ENCODE measurements at regions not wholly inside any gene's neighbourhood (a gene's known extent, or its start where the extent isn't known, plus 50 kb on each side); places are given as distances from the start of the nearest gene placed in this dataset.

DNA sequence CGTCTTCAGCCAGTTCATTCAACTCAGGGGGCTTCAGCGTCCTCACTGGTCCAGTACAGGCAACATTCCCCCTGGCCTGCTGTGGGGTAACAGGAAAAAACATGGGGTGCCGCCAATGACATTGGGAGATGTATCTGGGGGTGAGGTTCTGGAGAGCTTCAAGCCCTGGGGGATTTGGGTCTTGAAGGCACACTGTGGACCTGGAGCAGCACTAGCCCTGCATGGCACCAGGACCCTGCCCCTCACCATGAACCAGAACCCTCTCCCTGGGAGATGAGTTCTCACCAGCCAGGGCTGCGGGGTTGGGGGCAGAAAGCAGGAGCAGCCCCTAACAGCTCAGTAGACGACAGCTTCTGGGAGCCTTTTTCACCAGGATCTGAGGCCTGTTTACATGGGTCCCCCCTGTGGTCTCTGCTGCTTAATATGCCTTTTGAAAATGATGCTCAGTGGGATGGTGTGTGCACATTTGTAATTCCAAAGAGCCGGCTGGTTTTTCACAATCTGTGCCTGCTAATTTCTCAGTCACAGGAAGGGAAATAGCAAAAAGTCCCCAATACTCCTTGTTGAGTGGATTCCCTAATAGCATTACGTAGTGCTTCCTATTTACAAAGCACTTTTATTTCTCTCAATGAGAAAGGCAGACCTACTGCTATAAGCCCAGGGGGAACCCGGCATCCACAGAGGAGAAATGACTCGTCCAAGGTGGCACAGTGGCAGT, 509.5 kb downstream of the RPS24 start:
- DNase-seq (ENCODE audit: low read depth), result no peak

DNA sequence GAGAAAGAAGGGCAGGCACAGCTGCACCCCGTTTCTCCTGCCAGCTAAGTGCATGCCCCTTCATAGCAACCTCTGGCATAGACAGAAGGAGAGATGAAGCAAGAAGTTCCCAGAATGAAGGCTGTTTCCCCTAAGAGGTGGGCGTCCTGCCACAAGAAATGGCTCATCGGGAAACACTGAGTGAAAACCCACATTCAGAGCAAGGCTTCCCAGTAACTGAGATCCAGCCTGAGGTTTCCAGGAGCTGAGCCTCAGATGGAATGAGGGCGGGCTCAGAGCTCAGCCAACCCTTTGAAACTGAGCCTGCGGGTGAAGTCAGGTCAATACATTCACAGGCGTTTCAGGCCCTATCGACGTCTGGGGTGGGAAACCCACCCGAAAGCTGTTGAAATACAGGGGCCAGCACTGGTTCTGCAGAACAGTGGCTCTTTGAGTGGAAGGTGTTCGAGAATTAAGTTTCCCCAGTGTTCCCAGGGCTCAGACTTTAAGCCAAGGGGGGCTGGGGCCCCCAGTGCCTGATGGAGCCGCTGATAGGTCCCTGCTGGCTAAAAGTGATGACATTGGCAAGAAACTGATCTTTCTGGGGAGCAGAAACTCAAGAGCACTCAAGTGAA, 510.2 kb downstream of the RPS24 start:
- DNase-seq (ENCODE audit: low read depth), result peak; percentile 85

DNA sequence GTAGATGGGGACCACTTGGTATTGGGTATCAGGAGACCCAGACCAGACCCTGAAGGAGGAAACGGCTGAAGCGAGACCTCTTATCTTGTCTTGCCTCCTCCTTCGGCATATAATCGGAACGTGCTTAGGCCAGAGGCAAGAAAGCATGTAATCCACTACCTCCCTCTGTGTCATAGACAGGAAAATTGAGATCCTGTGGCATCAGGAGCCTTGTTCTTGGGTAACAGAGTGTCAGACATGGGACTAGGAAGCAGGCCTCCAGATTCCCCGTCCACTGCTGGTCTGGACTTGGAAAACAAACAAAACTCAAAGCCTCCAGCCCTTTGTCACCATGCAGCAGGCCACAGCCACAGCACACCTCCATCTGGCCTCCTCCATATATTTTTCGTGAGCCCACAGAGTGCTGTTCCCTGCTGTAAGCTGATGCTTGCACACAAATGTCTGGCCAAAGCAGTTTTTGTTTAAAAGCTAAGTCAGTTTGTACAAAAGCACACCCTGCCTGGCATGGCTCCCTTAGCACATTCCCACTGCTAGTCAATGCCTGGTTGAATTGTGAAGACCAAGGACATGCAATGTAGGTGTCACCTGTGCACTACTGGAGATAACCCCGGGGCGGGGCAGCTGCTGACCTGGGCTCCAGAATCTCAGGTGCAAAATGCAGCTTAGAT, 510.9 kb downstream of the RPS24 start:
- no peak for DNase-seq (ENCODE audit: low read depth)

DNA sequence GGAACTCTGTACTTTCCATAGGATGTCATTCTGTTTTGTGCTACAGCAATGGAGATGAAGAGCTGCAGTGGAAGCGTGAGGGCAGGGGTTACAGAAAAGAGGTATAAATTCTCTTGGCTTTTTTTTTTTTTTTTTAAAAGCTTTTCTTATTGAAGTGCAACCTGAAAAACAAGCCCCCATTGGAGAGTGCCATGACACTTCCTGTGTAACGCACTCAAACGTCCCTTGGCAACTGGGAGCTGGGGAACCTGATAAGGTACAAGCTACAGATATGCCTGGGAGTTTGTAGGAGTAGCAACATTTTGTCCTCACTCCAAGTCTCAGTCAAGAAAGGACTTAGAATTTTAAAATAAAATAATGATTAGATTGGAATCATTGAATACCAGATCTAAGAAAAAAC, 512.1 kb downstream of the RPS24 start:
- DNase-seq (ENCODE audit: low read depth), result no peak

DNA sequence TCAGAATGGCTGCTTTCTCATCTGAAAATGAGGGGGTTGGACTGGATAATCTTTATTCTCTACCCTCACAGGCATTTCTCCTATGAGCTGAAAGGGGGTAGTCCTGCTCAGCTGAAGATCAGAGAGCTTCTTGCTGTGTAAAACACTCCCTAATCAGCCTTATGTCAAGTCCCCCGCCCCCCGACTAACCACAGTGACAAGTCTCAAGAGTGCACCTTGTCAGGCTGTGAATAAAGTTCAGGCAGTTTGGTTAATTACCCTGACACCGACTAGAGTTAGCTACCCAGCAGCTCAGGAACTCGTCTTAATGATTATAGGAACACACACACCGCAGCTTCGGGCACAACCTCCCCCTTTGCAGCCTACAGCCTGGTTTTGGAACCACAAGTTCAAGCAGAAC, 513.7 kb downstream of the RPS24 start:
- DNase-seq (ENCODE audit: low read depth), result no peak

DNA sequence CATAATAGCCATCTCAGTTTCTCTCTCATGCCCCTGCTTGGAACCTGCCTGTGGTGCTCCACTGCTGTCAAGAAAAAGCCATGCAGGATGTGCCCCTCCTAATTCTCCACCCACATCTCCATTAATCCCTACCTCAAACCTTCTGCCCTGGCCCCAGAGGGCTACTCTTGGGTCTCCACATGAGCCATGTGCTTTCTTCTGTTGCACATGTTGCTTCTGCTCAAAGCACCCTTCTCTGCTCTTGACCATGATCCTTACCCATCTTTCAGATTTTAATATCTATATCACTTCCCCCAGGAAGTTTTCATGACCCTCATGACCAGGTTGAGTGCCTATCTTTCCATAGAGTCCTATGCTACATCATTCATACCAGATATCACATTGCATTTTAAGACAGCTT, 514.2 kb downstream of the RPS24 start:
- DNase-seq (ENCODE audit: low read depth), result no peak

DNA sequence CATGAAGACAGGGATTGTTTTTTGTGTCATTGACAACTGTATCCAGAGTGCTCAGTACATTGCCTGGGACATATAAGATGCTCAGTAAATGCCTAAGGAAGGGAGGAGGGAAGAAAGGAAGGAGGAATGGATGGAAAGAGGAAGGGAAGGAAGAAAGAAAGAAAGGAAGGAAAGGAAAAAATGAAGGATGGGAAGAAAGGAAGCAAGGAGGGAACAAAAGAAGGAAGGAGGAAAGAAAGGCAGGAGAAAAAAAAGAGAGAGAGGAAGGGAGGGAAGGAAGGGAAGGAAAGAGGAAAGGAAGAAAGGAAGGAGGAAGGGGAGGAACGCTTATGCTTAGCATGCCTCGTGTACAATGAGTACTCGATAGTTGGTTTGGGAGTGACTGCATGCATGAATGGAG, 514.7 kb downstream of the RPS24 start:
- DNase-seq (ENCODE audit: low read depth), result no peak

DNA sequence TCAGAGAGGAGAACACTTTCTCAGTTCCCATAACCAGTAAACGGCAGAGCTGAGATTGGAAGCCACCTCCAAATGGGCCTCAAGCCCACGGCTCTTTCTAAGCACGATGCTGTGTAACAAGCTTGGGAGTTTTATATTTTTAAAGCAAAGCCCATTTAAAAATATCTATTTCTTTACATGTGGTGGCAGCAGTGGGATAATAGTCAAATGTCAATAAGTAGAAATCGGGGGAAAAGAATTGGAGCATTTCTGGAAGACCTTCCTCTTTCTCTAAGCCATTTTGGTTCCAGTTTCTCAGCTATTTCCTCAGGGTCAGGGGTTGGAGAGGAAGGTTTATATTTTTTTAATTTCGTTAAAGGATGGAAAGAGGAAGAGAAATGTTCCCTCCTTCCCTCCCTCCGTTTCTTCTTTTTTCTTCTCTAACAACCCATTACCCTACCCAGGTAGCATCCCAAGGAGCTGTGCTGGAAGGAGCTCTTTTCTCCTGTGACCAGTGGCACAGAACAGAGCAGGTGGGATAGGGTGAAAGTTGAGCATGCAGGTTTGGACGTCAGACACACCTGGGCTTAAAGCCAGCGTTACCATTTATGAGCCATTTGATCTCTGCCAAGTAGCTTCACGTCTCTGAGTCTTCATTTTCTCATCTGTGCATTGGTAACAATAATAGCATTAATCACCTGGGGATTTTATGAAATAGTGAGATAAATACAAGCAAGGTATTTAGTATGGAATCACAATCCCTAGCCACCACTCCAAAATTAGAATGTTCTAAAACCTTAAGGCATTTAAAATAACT, 515.7 kb downstream of the RPS24 start:
- no peak for DNase-seq (ENCODE audit: low read depth)

DNA sequence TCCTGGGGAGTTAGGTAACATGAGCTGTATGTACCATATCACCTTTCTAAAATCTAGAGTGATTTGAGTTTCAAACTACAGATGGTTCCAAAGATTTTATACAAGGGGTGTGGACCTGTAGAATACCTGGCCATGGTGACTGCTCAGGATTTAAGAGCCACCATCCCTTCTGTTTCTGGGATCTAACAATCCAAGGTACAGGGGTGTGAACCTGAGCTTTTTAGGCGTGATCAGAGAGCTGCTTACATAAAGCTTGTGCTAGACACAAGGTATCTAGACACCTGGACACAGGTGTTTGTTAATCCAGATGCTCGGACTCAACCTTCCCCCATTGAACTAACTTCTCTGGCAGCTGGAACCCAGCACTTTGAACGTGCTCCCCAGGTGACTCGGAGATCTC, 516.4 kb downstream of the RPS24 start:
- DNase-seq (ENCODE audit: low read depth), result no peak

DNA sequence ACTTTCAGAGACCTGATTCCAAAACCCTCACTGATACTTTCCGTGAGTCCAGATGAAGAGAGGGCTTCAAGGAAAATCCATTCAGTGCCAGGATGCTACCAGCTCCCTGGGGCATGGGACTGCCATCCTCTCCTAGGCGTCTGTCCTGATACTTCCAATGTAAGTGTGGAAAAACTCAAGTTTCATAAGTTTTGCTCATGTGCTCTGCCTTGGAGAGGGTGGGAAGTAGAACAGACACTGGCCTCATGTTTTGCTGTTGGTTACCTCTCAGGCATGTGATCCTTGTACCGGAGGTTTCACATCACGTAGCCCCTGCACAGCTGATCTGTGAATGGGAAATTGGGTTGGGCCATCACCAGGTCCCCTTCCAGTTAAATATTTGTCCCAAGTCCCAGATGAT, 517.1 kb downstream of the RPS24 start:
- DNase-seq (ENCODE audit: low read depth), result no peak

DNA sequence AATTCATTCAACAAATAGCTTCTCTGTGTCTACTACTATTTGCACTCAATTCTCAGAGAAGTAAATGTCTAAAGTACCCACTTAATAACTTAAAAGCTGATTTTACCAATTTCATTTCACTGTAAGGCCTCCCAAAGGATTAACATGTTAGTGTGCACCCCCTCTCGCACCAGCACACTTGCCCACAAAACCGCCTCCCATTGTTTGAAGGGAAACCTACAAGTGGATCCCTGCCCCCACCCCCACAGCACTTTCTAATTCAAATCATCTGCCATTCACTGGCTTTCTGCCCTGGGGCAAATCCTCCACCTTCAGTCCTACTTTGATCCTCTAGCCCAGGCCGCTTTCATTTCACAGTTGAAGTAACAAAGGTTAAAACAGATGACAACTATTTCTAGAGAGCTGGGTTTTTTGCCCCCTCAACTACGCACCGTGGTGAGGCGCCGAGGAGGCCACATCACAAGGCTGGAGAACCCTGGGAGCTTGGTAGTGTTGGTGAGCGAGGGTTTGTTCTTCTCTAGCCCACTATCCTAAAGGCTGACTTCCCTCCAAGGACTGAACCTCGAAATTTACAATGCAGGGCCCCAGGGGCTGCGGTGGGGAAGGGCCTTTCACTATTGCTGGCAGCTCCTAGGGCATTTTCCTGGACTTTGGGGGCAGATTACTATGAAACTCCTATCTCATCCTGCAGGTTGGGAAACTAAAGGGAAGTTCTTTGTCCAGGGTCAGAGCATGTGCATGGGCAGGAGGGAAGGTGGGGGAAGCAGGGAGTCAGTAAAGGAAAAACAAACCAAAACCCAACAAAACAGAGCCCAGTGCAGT, 517.4 kb upstream of the ZMIZ1 start:
- DNase-seq (ENCODE audit: low read depth), result no peak

DNA sequence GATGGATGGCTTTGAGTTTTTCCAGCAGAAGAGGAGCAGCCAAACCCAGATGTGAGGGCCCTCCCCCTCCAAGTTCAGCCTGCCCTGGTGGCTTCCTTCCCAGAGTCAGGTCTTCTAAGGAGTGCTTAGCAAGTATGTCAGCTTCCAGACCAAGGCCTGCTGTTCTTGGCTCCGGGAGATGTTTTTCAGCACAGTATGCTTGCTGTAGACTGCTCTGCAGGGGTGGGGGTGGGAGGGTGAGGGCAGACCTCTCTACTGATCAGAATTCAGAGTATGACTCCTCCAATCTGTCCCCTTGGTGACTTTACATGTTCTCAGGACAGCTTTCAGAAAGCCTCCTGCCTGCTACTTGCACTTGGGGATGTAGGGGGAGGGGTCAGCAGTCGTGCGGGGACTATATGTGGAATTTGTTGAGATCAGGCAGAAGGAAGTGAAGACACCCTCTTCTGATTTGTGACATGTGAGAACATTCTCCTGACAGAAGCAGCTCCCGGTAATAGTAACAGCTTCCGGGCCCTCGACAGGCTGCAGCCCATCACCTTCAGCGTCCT, 516.4 kb upstream of the ZMIZ1 start:
- peak; percentile 16 for DNase-seq (ENCODE audit: low read depth)

DNA sequence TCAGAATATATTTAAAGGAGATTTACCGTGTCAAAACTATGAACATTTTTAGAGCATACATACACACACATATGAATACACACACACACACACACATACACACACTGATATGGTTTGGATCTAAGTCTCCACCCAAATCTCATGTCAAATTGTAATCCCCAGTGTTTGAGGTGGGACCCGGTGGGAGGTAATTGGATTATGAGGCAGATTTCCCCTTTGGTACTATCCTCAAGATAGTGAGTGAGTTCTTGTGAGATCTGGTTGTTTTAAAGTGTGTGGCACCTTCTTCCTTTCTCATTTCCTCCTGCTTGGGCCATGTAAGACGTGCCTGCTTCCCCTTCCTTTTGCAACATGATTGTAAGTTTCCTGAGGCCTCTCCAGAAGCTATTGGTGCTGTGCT, 515.0 kb upstream of the ZMIZ1 start:
- no peak for DNase-seq (ENCODE audit: low read depth)

DNA sequence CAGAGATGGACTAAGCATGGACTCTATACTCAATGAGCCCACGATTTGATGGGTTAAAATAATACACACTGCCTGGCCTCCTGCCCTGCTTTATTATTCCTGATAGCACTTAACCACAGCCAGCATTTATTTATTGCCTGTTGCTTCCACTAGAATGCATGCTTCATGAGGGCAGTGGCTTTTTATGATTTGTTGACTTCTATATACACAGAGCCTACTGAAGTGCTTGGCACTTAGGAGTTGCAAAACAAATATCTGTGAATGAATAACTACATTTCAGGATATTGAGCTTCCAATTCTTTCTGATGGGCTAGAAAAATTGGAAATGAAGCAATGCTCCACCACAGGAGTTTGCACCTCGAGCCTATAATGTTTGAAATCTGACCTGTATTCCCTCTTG, 513.6 kb upstream of the ZMIZ1 start:
- no peak for DNase-seq (ENCODE audit: low read depth)

DNA sequence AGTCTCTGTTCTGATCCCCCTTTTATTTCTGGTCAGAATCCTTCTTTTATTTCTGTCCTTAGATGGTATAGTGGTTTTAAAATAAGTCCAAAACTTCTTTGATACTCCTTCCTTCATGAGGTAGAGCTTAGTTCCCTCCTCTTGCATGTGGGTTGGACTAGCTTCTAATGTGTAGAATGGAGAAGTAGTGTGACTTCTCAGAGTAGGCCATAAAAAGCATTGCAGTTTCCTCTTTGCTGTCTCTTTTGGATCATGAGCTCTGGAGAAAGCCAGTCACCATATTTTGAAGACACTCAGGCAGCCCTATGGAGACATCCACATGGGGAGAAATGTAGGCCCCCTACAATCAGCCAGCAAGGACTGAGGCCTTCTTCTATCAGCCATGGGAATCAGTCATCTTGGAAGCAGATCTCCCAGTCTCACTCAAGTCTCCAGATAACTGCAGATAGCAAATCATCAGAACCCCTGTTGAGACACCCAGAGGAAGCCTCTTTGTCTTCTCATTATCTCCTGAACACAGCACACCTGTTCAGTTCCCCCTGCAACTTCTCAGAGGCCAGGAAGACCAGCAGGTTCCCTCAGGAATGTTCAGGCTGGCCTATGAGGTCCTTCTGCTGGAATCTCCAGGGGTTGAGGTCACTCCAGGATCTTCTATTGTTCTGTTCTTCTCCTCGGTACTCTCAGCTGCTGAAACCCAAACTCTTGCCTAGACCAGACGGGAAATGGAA, 511.9 kb upstream of the ZMIZ1 start:
- no peak for DNase-seq (ENCODE audit: low read depth)

DNA sequence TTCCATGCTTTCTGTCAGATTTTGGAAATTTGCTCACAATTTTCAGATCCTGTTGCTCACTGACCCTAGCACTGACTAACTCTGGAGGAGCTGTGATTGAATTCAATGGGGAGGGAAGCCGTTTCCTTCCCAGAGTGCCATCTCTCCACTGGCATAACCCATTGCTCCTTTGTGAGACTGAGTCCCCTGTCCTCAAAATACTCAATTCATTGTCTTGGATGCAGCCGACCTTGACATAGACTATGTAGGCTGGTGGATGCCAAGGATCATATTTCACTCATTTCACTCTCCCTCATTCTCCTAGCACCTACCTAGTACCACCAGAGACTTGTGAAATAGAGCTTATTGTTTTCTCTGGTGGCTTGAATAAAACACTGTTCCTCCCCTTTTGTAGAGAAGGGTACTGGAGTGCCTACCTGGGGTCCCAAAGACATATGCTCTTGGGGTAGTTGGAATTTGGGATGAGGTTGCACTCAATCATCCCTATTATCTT, 511.3 kb upstream of the ZMIZ1 start:
- no peak for DNase-seq (ENCODE audit: low read depth)

DNA sequence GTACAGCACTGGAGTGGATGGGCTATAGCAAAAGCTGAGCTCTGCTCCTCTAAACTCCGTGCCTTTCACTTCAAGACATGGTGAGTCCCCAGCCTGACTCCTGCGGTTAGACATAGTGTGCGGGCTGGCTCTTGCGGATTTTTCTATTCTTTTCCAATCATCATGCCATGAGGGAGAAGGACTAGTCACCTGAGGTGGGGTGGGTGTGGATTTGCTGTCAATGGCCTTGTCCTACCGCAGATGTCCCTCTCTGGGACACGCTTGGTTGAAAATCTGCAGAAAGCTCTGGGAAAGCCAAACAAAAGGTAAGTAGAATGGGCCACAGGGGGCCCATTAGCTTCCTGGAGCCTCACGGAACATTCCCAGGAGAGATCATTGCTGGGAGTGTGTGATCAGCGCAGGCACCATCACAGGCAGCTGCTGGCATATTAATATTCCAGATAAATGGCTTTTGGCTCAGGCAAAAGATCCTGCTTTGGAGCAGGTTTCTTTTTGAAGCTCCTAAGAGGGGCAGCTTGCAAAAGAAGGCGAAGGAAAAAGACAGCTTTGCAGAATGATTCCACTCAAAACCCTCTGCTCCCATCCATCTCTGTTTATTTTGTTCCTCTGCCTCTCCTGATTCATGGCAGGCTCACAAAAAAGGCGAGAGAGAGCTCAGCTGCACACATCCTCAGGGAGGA, 509.0 kb upstream of the ZMIZ1 start:
- no peak for DNase-seq (ENCODE audit: low read depth)

DNA sequence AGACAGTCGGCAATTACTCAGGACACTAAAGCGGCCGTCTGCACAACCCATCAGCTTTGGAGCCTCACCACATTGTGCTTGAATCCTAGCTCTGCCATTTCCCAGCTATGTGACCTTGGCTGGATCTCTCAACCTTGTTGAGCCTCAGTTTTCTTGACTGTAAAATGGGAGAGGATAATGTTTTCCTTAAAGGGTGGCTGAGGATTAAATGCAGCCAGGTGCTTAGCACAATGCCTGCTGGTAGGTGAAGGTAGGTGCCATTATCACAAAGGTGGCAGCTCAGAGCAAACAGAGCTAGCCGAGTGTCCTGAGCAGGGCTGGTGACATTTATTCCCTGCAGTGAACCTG, 508.5 kb upstream of the ZMIZ1 start:
- DNase-seq (ENCODE audit: low read depth), result no peak

DNA sequence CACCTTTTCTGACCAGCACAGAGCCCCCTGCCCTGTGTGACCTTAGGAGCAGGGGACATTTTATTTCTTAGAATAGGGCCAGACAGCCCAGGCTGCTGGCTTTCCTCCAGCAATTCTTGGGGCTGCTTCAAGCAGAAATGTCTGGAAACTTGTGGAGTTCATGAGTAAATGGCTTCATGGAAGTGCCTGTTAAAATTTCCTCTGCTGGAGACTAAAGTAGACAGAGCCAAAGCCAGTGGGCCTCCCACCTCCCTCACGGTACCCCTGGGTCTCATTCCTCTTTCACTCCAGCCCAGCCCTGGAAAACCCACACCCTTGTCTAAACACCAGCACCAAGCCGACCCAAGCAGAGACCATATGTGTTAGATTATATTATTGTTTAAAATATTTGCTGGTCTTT, 505.5 kb upstream of the ZMIZ1 start:
- no peak for DNase-seq (ENCODE audit: low read depth)

DNA sequence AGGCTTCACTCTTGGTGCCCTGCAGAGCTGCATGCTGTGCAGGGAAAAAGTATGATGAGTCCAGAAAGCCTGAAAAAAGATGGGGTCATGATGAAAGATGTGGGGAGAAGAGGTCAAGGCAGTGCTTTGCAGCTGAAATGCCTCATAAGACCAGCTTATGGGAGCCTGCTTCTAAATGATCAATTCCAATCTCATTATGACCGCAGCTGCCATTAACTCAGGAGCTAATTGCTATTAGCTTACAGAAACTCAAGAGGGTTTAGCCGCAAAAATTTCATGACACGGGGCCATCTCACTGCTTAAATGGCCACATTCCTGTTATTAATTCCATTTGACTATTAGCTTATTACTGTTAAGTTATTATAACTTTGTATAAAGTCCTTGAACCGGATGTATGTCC, 502.9 kb upstream of the ZMIZ1 start:
- no peak for DNase-seq (ENCODE audit: low read depth)

Data from iris pigment epithelial cell (primary cell).